GM08714 (cell line): ENCODE measurements at regions not wholly inside any gene's neighbourhood (a gene's known extent, or its start where the extent isn't known, plus 50 kb on each side); places are given as distances from the start of the nearest gene placed in this dataset.

ENCODE experiments used
- H3K4me3 ChIP-seq: fragments of 200-500 bp; sonication (Bioruptor generic); 2 replicates; pipeline ENCODE4 v1.5.1; 2014; ENCODE audit warnings: mild to moderate bottlenecking, low read length, inconsistent platforms
- ZNF274 ChIP-seq: IDR thresholded peaks from 2 replicates; pipeline ENCODE4 v1.6.1; 2012; ENCODE audit warnings: mild to moderate bottlenecking, low read depth, low read length

GRCh38 chr6:139638179-139638941 is 263.9 kb upstream of the CITED2 start:
- TF ChIP-seq ZNF274 = no peak
- H3K4me3 ChIP-seq = no peak overlapping the region

GRCh38 chr6:139637766-139638165 is 263.3 kb upstream of the CITED2 start:
- no peak overlapping the region for H3K4me3 ChIP-seq
- no peak for TF ChIP-seq ZNF274

GRCh38 chr6:139636391-139636790 is 261.9 kb upstream of the CITED2 start:
- no peak overlapping the region for H3K4me3 ChIP-seq
- no peak for TF ChIP-seq ZNF274

- no peak overlapping the region for H3K4me3 ChIP-seq
- no peak for TF ChIP-seq ZNF274
Observed at GRCh38 chr6:139635401-139636130, 261.1 kb upstream of the CITED2 start.

GRCh38 chr6:139632840-139633239 is 258.4 kb upstream of the CITED2 start:
- no peak overlapping the region for H3K4me3 ChIP-seq
- no peak for TF ChIP-seq ZNF274

GRCh38 chr6:139628270-139628669 is 253.8 kb upstream of the CITED2 start:
- no peak for TF ChIP-seq ZNF274
- H3K4me3 ChIP-seq = no peak overlapping the region

- no peak for TF ChIP-seq ZNF274
- no peak overlapping the region for H3K4me3 ChIP-seq
Observed at GRCh38 chr6:139627091-139627490, 252.6 kb upstream of the CITED2 start.

GRCh38 chr6:139625998-139626975 is 251.8 kb upstream of the CITED2 start:
- no peak overlapping the region for H3K4me3 ChIP-seq
- no peak for TF ChIP-seq ZNF274

- no peak overlapping the region for H3K4me3 ChIP-seq
- TF ChIP-seq ZNF274 = no peak
Observed at GRCh38 chr6:139625081-139625939, 250.9 kb upstream of the CITED2 start.

GRCh38 chr6:139623372-139623771 is 248.9 kb upstream of the CITED2 start:
- no peak for TF ChIP-seq ZNF274
- H3K4me3 ChIP-seq = no peak overlapping the region

- no peak for TF ChIP-seq ZNF274
Observed at GRCh38 chr6:139613496-139613895, 239.0 kb upstream of the CITED2 start.

GRCh38 chr6:139612135-139612465 is 237.7 kb upstream of the CITED2 start:
- no peak for TF ChIP-seq ZNF274
- no peak overlapping the region for H3K4me3 ChIP-seq

More at GRCh38 chr6:139613496-139613895, 239.0 kb upstream of the CITED2 start:
- no peak overlapping the region for H3K4me3 ChIP-seq

- no peak overlapping the region for H3K4me3 ChIP-seq
- TF ChIP-seq ZNF274 = no peak
Observed at GRCh38 chr6:139611327-139612134, 237.1 kb upstream of the CITED2 start.
